DND-41 (cell line): ENCODE measurements at regions not wholly inside any gene's neighbourhood (a gene's known extent, or its start where the extent isn't known, plus 50 kb on each side); places are given as distances from the start of the nearest gene placed in this dataset.

Experiments used
- ATAC-seq: fragments of 200-7000 bp; cut with Tn5 transposase; 3 replicates; pipeline ENCODE4 v1.9.1; 2021; ENCODE audit warnings: low read depth; ENCODE audit not compliant: insufficient read depth
- DNase-seq: peaks from one replicate; pipeline ENCODE4 v3.0.0-alpha.2; 2020
- H2AFZ ChIP-seq: 2 replicates; pipeline ENCODE4 v1.6.0; 2012; ENCODE audit warnings: low read depth, low read length
- H3K27ac ChIP-seq: 2 replicates; pipeline ENCODE4 v1.5.1; 2012; ENCODE audit warnings: low read length, inconsistent platforms
- H3K27me3 ChIP-seq: fragments of 200-600 bp; sonication (generic); 2 replicates; pipeline ENCODE4 v1.6.0; 2012; ENCODE audit warnings: low read length, mild to moderate bottlenecking, inconsistent platforms; ENCODE audit not compliant: insufficient read depth, poor library complexity
- H3K36me3 ChIP-seq: 2 replicates; pipeline ENCODE4 v1.5.1; 2012; ENCODE audit warnings: low read length, inconsistent platforms; ENCODE audit not compliant: insufficient read depth
- H3K4me1 ChIP-seq: 2 replicates; pipeline ENCODE4 v1.5.1; 2012; ENCODE audit warnings: mild to moderate bottlenecking, low read length; ENCODE audit not compliant: insufficient read depth
- H3K4me2 ChIP-seq: 2 replicates; pipeline ENCODE4 v1.6.0; 2012; ENCODE audit warnings: mild to moderate bottlenecking, moderate library complexity, low read length, inconsistent platforms; ENCODE audit not compliant: insufficient read depth
- H3K4me3 ChIP-seq, 2 experiments: fragments of 200-600 bp in 1 of 2; shearing (Covaris generic) in 1 of 2; 2 replicates each; pipeline ENCODE4 v1.5.1; 2012 to 2016; ENCODE audit warnings: inconsistent platforms in 2 of 2, low read length in 2 of 2, mild to moderate bottlenecking in 2 of 2, low read depth in 1 of 2, moderate library complexity in 1 of 2
- H3K79me2 ChIP-seq: 2 replicates; pipeline ENCODE4 v1.6.0; 2012; ENCODE audit warnings: low read length, inconsistent platforms; ENCODE audit not compliant: insufficient read depth
- H3K9ac ChIP-seq: 2 replicates; pipeline ENCODE4 v1.6.0; 2012; ENCODE audit warnings: low read depth, mild to moderate bottlenecking, inconsistent platforms, low read length, moderate library complexity
- H3K9me3 ChIP-seq: 2 replicates; pipeline ENCODE4 v1.5.1; 2012; ENCODE audit warnings: low read length, moderate library complexity, mild to moderate bottlenecking, inconsistent platforms; ENCODE audit not compliant: insufficient read depth, severe bottlenecking
- H4K20me1 ChIP-seq: 2 replicates; pipeline ENCODE4 v1.6.0; 2012; ENCODE audit warnings: low read length; ENCODE audit not compliant: insufficient read depth
- EZH2 ChIP-seq: IDR thresholded peaks from 3 replicates; pipeline ENCODE4 v1.6.1; 2012; ENCODE audit warnings: borderline replicate concordance, low read depth, mild to moderate bottlenecking, moderate library complexity, low read length, inconsistent platforms; ENCODE audit not compliant: severe bottlenecking
- TF ChIP-seq, protein P1 (sequence below): IDR thresholded peaks from 2 replicates; pipeline ENCODE4 v1.5.1; 2012; ENCODE audit warnings: borderline replicate concordance, low read length, moderate library complexity, mild to moderate bottlenecking; ENCODE audit not compliant: poor library complexity, severe bottlenecking; ENCODE audit errors: extremely low read depth

DNA sequence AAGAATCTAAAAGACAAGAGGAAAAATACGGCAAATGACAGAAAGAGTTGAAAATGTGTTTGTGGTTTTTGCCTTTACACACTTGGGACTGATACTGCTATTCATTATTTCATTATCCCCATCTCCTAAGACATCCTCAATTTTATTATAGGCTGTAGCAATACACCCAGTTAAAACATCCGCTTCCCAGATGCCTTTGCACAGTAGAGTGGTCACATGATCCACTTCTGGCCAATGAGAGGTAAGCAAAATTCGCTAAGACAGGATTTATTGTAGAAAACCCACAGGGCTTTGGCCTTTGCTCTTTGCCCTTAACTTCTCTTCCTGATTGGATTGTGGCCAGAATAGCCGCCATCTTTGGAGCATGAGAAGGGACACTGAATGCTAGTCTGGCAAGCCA is 53.2 kb upstream of the BOC start:
- no peak for ATAC-seq
- Histone ChIP-seq H3K9ac (no peak overlapping the region), H2AFZ (no peak overlapping the region), H3K4me3 (no peak overlapping the region), H3K4me1 (no peaks in the 10 kb centered on the region), H3K4me2 (no peak overlapping the region), H3K36me3 (no peaks in the 10 kb centered on the region), H3K79me2 (no peaks in the 10 kb centered on the region), H3K27ac (no peak overlapping the region), H3K9me3 (no peaks in the 10 kb centered on the region), H4K20me1 (no peaks in the 10 kb centered on the region), H3K27me3 (peaks cover 4% of the 10 kb centered on the region)
- DNase-seq = no peak
- TF ChIP-seq, protein P1, sequence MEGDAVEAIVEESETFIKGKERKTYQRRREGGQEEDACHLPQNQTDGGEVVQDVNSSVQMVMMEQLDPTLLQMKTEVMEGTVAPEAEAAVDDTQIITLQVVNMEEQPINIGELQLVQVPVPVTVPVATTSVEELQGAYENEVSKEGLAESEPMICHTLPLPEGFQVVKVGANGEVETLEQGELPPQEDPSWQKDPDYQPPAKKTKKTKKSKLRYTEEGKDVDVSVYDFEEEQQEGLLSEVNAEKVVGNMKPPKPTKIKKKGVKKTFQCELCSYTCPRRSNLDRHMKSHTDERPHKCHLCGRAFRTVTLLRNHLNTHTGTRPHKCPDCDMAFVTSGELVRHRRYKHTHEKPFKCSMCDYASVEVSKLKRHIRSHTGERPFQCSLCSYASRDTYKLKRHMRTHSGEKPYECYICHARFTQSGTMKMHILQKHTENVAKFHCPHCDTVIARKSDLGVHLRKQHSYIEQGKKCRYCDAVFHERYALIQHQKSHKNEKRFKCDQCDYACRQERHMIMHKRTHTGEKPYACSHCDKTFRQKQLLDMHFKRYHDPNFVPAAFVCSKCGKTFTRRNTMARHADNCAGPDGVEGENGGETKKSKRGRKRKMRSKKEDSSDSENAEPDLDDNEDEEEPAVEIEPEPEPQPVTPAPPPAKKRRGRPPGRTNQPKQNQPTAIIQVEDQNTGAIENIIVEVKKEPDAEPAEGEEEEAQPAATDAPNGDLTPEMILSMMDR = no peak
- no peak for TF ChIP-seq EZH2
